NOMO-1 treated with DMSO at 0.1 percent for 48 hours (cell line): ENCODE measurements at regions not wholly inside any gene's neighbourhood (a gene's known extent, or its start where the extent isn't known, plus 50 kb on each side); places are given as distances from the start of the nearest gene placed in this dataset.
"Not testable (repeated sequence)": the region's sequence is repeated elsewhere in the genome, so short reads cannot be mapped to it uniquely, and the experiment has no call there.

Experiments
- DNase-seq: peaks from one replicate; lab custom pipeline; 2025; ENCODE audit not compliant: unreplicated experiment; lab: John Stamatoyannopoulos, UW

DNA sequence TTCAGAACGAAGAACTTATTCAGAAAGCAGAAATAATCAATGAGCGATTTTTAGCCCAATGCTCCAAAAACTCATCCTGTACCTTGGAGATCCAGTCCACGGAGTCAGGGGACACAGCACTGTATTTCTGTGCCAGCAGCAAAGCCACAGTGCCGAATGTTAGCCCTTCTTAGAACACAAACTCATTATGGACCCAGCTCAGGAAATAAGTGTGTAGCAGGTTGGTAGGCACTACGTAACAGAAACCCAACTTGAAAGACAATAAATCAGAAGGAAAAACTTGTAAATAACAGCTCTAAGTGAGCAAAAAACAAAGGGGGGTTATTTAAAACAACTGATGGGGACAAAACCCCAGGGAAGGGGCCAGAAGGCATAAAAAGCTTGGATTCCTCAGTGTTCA is 112.0 kb upstream of the PRSS1 start:
- DNase-seq: no peak

DNA sequence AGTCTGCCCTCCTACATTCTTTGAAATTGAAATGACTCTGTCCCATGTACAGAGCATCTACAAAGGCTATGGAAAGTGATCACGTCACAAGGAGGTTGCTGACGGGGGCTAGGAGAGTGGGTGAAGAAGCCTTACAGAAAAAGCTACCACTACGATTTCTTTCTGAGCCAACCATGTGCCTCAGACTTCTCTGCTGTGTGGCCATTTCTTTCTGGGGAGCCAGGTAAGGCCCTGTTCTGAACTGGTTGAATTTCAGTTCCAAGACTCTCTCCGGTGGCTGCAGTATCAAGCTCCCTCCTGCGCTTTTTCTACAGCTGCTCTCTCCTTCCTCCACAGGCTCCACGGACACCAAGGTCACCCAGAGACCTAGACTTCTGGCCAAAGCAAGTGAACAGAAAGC is 112.5 kb upstream of the PRSS1 start:
- no peak for DNase-seq

DNA sequence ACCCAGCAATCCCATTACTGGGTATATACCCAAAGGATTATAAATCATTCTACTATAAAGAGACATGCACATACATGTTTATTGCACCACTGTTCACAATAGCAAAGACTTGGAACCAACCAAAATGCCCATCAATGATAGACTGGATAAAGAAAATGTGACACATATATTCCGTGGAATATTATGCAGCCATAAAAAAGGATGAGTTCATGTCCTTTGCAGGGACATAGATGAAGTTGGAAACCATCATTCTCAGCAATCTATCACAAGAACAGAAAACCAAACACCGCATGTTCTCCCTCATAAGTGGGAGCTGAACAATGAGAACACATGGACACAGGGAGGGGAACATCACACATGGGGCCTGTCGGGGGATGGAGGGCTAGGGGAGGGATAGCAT is 113.2 kb upstream of the PRSS1 start:
- DNase-seq: not testable (repeated sequence)

DNA sequence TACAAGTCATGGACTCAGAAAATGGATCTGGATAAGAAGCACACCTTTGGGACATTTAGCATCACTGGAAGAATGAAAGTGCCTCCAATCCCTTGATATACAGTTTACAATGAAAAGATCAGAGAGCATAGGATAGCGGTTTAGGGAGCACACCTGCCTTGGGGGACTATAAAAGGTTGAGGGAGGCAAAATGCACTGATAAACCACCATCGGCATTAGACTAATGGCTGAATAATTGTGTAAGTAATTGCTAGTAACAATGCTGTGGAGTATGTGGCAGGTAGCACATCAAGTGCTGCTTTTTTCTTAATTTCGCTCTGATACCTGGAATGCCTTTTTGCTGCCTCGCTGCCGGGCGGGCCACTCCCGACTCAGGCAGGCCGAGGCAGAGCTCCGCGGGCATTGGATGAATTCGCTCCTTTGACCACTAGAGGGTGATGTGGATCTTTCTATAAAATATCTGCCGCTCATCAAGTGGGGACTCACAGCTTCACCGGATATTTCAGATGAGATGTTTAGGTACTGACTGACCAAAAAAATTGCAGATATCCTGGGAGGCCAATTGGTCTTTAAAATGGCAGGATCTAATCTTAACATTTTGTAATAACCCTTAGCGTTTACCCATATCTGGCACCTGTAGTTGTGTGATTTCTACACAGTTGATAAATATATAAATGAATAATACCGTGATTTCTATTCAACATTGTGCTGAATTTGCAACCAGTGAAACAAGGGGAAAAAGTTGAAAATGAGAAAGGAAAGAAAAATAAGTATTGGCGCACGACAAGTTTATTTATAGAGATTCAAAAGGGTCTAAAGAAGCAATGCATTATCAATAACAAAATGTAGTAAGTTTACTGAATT is 116.8 kb upstream of the PRSS1 start:
- peak; percentile 22 for DNase-seq

DNA sequence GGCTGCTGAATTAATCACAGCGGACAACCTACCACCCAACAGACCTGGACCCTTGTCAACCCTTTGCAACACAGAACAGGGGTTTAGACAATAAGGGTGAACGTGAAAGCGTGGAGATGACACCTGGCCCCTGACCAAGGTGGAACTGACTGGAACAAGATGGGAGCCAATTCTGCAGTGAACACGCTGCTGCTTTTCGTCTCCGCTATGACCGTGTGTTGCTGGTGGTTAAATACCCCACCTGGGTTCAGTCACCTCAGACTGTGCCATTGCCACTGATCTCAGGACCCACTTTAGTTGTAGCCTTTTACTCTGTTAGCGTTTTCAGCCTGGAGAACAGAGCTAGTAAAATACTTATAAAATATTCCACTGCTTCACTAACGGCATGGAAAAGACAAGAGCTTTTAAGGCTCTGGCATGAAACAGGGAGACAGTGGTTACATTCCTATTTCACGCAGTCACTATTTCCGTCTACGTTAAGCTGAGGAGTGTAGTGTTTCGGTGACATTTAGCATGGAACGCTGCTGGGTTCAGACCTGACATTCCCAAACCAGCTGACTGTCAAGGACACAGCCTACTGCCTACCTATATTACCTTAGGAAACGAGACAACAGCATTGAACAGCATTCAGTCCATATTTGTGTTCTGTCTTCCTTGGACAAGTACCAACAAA is 119.5 kb upstream of the PRSS1 start:
- no peak for DNase-seq

DNA sequence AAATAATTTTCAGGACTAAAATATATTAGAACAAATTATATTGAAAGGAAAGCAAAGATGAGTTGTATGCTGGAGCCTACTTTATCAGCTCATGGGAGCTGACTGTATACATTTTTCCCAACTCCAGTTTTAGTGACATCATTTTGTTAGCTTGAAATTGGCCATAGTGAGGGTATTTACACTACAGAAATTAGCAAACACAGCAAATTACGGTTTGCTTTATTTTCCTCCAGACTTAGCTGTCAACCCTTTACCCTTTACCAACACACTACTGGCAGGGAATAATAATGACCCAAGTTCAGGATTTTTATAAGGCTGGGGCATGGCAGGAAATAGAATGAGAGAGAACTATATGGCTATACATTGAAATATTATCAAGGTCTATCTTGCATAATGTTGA is 120.3 kb upstream of the PRSS1 start:
- DNase-seq: no peak

DNA sequence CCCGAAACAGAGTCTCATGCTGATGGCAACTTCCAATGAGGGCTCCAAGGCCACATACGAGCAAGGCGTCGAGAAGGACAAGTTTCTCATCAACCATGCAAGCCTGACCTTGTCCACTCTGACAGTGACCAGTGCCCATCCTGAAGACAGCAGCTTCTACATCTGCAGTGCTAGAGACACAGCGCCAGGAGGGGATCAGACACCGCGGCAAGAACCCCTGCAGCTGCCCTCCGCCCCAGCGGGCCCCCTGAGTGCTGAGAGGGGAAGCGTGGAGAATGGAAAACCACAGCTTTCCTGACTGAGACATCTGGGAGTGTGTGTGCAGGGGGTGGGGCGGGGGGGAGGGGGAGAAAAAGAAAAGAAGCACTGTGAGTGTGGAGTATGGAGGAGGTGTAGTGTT is 122.0 kb upstream of the PRSS1 start:
- DNase-seq: not testable (repeated sequence)

DNA sequence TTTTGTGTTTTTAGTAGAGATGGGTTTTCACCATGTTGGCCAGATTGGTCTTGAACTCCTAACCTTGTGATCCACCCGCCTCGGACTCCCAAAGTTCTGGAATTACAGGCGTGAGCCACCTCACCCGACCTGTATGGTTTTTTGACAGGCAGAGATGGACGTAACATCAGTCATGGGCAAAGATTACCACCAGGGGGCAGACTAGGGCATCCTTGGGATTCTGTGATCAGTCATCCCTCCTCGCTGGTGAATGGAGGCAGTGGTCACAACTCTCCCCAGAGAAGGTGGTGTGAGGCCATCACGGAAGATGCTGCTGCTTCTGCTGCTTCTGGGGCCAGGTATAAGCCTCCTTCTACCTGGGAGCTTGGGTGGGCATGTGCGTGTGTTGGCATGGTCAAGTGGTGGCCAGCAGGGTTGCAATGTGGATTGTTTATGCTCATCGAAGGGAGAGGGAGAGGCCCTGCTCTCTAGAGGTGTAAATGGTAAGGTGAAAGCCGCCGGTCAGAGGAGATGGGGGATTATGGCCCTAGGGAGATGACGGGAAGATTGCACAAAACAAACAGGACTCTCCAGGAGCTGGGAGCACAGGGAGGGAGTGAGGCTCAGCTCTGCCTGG is 122.7 kb upstream of the PRSS1 start:
- no peak for DNase-seq

DNA sequence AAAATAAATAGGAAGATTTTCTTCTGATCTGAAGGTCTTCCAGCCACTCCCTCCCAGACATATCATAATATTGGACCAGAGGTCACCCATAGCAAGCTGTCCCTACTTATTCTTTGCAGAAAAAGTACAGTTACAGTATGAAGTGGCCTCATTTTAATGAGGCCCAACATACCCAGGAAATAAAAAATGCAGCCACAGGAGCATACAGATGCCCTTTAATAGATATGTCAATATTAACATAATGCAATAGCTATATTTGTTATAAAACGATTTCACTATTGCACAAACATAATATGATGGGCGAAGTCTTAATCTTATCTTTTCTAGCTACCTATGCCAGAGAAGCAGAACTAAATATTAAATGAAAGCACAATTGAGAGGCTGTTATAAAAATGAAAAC is 124.1 kb upstream of the PRSS1 start:
- DNase-seq: not testable (repeated sequence)

DNA sequence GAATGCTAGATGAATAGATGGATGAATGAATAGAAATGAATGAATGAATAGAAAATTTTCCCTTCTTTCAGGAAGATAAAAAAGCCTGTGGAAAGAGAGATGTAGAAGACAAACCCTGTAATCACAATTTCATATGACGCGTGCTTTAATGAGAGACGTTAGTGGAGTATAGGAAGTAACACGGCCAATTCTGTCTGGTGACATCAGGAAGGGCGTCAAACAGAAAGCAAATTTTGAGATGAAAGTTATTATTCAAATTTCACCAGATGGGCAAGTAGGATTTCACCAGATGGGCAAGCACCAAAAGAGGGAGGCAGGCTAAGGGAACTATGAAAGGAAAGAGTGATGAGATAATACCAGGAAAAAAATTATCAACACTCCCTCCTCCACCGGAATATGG is 128.9 kb upstream of the PRSS1 start:
- DNase-seq: no peak

DNA sequence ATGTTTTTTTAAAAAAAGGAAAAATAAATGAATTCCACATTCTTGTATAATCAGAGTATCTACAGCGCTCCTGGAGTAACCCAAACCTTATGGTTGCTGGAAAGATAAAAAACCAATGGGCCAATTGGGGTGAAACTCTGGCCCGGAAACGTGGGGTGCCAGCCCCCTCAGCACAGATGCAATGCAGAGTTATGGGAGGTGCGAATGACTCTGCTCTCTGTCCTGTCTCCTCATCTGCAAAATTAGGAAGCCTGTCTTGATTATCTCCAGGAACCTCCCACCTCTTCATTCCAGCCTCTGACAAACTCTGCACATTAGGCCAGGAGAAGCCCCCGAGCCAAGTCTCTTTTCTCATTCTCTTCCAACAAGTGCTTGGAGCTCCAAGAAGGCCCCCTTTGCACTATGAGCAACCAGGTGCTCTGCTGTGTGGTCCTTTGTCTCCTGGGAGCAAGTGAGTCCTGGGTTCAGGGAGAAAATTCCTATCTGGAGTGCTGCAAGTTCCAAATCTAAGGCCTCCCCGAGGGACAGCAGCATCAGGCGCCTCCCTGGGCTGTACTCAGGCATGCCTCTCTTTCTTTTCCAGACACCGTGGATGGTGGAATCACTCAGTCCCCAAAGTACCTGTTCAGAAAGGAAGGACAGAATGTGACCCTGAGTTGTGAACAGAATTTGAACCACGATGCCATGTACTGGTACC is 130.5 kb upstream of the PRSS1 start:
- no peak for DNase-seq

DNA sequence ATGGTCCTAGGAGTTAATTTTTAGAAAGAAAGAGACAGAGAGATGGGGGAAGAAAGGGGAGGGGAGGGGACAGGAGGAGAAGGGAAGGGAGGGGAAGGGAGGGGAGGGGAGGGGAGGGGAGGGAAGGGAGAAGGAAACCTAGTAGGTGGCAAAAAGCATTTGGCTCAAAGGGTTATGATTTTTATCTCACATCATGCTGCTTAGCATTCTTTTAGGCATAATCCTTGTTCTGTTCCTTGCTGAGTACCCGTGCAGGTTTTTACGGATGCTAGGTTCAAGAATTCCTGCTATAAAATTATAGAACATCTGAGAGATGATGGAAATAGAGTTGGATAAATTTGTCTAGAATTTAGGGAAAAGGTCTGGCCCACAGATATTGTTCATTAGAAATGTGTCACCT is 132.4 kb upstream of the PRSS1 start:
- no peak for DNase-seq

DNA sequence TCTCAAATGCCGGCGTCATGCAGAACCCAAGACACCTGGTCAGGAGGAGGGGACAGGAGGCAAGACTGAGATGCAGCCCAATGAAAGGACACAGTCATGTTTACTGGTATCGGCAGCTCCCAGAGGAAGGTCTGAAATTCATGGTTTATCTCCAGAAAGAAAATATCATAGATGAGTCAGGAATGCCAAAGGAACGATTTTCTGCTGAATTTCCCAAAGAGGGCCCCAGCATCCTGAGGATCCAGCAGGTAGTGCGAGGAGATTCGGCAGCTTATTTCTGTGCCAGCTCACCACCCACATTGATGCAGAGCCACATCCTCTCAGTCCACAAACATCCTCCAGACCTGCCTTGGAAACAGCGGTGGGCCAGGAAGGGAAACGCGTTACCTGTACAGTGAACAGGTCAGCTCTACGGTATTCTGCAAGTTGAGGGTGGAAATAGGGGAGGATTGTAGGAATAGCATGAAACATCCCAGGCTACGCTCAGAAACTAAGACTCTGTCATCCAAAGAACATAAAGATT is 133.1 kb upstream of the PRSS1 start:
- no peak for DNase-seq

DNA sequence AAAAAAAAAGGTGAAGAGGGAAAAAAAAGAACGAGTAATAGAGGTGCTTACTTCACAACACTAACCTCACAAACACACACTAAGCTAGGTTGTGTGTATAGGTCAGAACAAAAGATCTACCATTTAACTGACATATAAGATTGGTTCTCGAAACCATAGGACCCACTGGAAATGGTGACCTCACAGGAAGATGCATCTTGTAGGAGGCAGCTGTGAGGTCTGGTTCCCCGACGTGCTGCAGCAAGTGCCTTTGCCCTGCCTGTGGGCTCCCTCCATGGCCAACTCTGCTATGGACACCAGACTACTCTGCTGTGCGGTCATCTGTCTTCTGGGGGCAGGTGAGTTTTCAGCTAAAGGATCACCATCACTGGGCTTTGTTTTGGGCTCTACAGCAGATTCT is 133.8 kb upstream of the PRSS1 start:
- DNase-seq: no peak

DNA sequence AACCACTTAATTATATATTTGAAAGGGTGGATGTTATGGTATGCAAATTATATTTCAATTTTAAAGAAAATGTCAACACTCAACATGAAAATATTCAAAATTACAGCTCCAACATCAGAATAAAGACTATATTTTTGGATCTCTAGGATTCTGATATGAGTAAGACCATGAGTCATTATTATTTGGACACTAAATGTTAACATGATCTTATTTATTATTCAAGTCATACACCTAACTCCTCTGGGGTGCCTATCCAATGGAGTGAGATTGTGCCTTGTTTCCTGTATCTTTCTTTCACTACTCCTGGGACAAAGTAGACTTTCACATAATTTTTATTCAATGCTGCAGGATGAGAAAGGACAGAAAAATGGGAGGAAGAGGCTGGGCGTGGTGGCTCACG is 135.2 kb upstream of the PRSS1 start:
- DNase-seq: no peak

DNA sequence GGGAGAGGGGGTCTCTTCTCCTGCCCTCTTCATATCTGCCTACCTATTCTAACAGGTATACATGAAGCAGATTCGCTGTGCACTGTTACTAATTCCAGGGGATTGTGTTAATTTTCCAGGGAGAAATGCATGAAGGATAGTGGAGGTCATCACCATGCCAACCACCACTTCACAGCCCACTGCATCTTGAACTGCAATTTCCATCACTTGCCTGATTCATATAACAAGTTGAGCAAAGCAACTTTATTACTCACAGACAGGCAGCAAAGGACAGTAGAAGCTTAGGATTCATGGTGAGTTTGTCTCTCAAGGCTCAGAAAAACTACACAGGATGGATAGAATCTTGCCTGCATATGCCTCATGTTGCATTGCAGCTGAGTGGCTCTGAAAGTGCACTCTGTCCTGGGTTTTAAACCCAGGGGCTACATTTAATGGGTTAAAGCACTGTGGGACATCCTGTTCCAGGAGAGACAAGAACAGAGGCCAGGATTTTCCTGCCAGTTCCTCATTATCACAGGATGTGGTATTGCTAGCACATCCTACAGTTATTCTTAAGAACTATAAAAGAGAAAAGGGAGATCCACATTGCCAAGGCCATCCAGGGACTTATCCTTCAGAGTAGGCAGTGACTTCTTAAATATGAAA is 136.9 kb upstream of the PRSS1 start:
- DNase-seq: no peak

DNA sequence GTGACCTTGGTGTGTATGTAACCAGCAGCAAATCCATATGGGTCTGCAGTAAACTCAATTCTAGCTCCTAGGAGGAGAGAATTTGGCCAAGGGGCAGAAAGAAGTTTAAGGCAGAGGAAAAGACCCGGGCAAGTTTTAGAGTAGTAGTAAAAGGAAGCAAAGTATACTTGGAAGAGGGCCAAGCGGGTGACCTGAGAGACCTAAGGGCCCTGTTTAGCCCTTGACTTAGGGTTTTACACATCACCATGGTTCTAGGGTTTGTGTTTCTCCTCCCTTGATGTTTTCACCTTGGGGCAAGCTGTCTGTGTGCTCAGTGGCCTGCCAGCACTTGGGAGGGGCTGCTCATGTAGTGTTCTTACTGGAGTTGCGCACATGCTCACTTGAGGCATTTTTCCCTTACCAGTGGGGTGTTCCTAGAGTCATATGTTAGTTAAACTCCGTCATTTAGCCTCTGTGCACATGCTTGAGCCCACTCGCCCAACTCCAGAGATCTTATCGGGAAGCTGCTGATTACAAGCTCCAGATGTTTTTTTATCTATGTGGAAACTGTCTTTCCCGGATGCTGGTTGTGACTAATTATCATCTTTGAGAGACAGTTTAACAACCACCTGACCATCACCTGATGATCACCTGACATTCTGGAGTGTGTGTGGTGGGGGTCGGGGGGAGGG is 137.6 kb upstream of the PRSS1 start:
- no peak for DNase-seq

DNA sequence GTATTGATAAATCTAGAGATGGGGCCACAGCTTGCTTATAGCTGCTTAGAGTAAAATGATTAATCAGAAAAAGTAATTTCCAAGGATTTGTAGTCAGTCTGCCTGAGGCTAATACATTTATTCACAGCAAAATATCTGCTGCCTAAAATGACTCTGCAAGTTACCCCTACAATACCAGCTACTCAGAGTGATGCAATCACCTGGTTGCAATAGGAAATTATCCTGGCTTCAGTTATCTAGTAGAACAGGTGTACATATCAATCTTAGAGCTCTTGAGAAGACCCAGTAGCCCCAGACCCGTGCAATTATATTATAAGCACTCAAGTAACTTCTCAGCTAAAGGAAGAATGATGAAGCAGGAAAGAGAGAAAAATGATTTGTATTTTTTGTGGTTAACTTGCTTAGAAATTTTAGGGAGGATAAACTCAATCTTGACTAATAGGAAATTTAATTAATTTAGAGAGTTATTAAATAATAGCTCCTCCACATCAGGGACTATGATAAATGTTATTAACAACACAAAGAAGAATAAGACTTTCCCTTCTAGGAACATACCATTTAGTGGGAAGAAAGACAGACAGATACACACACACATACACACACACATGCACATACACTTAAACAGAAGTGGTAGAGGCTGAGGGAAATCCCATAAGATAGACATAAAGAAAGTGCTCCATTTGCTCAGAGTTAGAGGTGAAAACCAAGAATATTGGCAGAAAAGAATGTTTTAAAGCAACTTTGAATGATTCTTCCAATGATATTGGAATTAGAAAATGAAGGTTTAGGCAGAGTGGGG is 140.4 kb upstream of the PRSS1 start:
- DNase-seq: no peak

DNA sequence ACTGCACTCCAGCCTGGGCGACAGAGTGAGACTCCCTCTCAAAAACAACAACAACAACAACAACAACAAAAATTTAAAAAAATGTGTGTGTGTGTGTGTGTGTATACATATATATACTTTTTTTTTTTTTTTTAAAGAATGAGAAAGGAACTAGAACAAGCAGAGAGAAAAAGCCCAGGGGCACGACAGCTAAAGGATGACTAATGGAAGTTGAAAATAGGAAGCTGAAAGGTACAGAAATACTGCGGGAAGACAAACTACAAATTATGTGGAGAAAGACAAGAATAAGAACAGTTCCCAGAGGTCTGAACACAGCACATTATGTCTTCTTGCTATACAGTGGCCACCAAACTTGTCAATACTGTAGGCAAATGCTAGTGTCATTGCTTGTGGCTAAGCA is 141.9 kb upstream of the PRSS1 start:
- DNase-seq: no peak

DNA sequence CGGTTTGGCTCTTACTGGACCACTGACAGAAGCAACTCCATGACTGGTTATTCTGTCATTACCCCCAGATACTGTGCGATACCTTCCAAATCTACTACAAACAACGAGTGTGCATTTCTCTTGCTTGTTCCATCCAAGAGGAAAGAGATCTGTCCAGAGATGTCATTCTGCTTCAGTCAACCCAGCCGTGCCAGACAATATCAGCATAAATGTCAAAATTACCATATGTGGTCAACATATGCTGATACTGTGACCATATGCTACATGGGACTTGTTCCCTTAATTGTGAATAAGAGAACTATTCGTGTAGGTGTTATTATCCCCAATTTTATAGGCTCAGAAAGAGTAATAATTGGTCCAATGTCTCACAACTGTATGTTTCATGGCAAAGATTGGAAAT is 143.2 kb upstream of the PRSS1 start:
- DNase-seq: no peak
